IMR-90 (cell line): ENCODE measurements at regions not wholly inside any gene's neighbourhood (a gene's known extent, or its start where the extent isn't known, plus 50 kb on each side); places are given as distances from the start of the nearest gene placed in this dataset.
A peak's percentile ranks its signal among the peaks of the same experiment; 100 is the strongest.

ENCODE experiments used
- ATAC-seq: fragments of 200-7000 bp; cut with Tn5 transposase; 2 replicates; pipeline ENCODE4 v1.9.1; 2020; ENCODE audit warnings: low read depth, mild to moderate bottlenecking, moderate library complexity
- BruUV-seq: library from RNA; stranded (reverse); fragments of 400-500 nt; replicated peaks from 2 replicates; lab custom pipeline; 2021; lab: Mats Ljungman, UMichigan
- CTCF ChIA-PET: fragments of 300-600 bp; formaldehyde crosslinking; extraction: SDS; loops from one replicate; lab custom pipeline; 2021; ENCODE audit warnings: antibody characterized with exemption; lab: Yijun Ruan, JAX
- POLR2A ChIA-PET: fragments of 300-600 bp; sonication (Branson Sonifier 250); formaldehyde crosslinking; loops from one replicate; lab custom pipeline; 2022; ENCODE audit warnings: antibody characterized with exemption; ENCODE audit not compliant: unreplicated experiment; lab: Charles Lee
- DNase-seq: peaks from one replicate; pipeline ENCODE4 v3.0.0; 2013
- H2AFZ ChIP-seq: replicated peaks from 2 replicates; pipeline ENCODE3; 2013; ENCODE audit warnings: low read length, mild to moderate bottlenecking; ENCODE audit not compliant: poor library complexity
- H2AK5ac ChIP-seq: 2 replicates; pipeline ENCODE4 v1.6.1; 2013; ENCODE audit warnings: low read depth, low read length, inconsistent platforms
- H2AK9ac ChIP-seq: replicated peaks from 2 replicates; pipeline ENCODE3; 2013; ENCODE audit warnings: mild to moderate bottlenecking, low read depth, low read length, moderate library complexity; ENCODE audit not compliant: poor library complexity
- H2BK120ac ChIP-seq: 2 replicates; pipeline ENCODE4 v1.6.1; 2013; ENCODE audit warnings: low read depth, low read length, inconsistent platforms
- H2BK15ac ChIP-seq: 3 replicates; pipeline ENCODE4 v1.6.1; 2013; ENCODE audit warnings: low read depth, low read length, inconsistent platforms
- H2BK20ac ChIP-seq: 2 replicates; pipeline ENCODE4 v1.6.1; 2013; ENCODE audit warnings: low read depth, mild to moderate bottlenecking, inconsistent platforms, low read length, moderate library complexity
- H2BK5ac ChIP-seq: 2 replicates; pipeline ENCODE4 v1.6.1; 2013; ENCODE audit warnings: mild to moderate bottlenecking, low read depth, low read length, inconsistent platforms; ENCODE audit not compliant: poor library complexity, severe bottlenecking
- H3K14ac ChIP-seq: replicated peaks from 2 replicates; pipeline ENCODE4 v1.6.1; 2013; ENCODE audit warnings: low read depth, low read length, inconsistent platforms
- H3K18ac ChIP-seq: 2 replicates; pipeline ENCODE4 v1.6.1; 2013; ENCODE audit warnings: low read depth, low read length, control low read depth
- H3K23ac ChIP-seq: 2 replicates; pipeline ENCODE4 v1.6.1; 2013; ENCODE audit warnings: low read depth, low read length, inconsistent platforms
- H3K27ac ChIP-seq: 2 replicates; pipeline ENCODE4 v1.5.1; 2013; ENCODE audit warnings: mild to moderate bottlenecking, control low read depth, low read length; ENCODE audit not compliant: insufficient read depth
- H3K27me3 ChIP-seq: 2 replicates; pipeline ENCODE4 v1.6.1; 2013; ENCODE audit warnings: low read length; ENCODE audit not compliant: control insufficient read depth, insufficient read depth
- H3K36me3 ChIP-seq: 2 replicates; pipeline ENCODE4 v1.6.1; 2013; ENCODE audit warnings: low read length, mixed read lengths; ENCODE audit not compliant: control insufficient read depth, insufficient read depth
- H3K4ac ChIP-seq: 2 replicates; pipeline ENCODE4 v1.6.1; 2013; ENCODE audit warnings: low read depth, low read length, inconsistent platforms
- H3K4me1 ChIP-seq: 2 replicates; pipeline ENCODE4 v1.6.1; 2013; ENCODE audit warnings: low read length, mixed read lengths; ENCODE audit not compliant: control insufficient read depth, insufficient read depth
- H3K4me2 ChIP-seq: 2 replicates; pipeline ENCODE4 v1.6.1; 2013; ENCODE audit warnings: low read depth, mild to moderate bottlenecking, control low read depth, low read length, moderate library complexity
- H3K4me3 ChIP-seq: 2 replicates; pipeline ENCODE4 v1.5.1; 2013; ENCODE audit warnings: low read depth, mild to moderate bottlenecking, control low read depth, low read length, moderate library complexity; ENCODE audit not compliant: insufficient read depth
- H3K56ac ChIP-seq: 2 replicates; pipeline ENCODE4 v1.6.1; 2013; ENCODE audit warnings: low read length, inconsistent platforms; ENCODE audit not compliant: insufficient read depth; ENCODE audit errors: extremely low read depth
- H3K79me1 ChIP-seq, 2 experiments: 2 replicates each; pipeline ENCODE4 v1.6.1; 2013; ENCODE audit warnings: low read length in 2 of 2, inconsistent platforms in 1 of 2, low read depth in 1 of 2
- H3K9ac ChIP-seq: 2 replicates; pipeline ENCODE4 v1.6.1; 2013; ENCODE audit warnings: low read depth, low read length, control low read depth
- H3K9me1 ChIP-seq: 2 replicates; pipeline ENCODE4 v1.6.1; 2013; ENCODE audit warnings: low read length, inconsistent platforms; ENCODE audit not compliant: insufficient read depth
- H3K9me3 ChIP-seq: 2 replicates; pipeline ENCODE4 v1.6.1; 2013; ENCODE audit warnings: low read length; ENCODE audit not compliant: control insufficient read depth, insufficient read depth
- H4K20me1 ChIP-seq: 2 replicates; pipeline ENCODE4 v1.6.1; 2013; ENCODE audit warnings: low read length, inconsistent platforms; ENCODE audit not compliant: insufficient read depth
- H4K5ac ChIP-seq: 2 replicates; pipeline ENCODE4 v1.6.1; 2013; ENCODE audit warnings: mild to moderate bottlenecking, low read depth, low read length, control low read depth
- H4K8ac ChIP-seq, 2 experiments: 2 replicates each; pipeline ENCODE4 v1.6.1; 2013; ENCODE audit warnings: low read depth in 2 of 2, low read length in 2 of 2, control low read depth in 1 of 2, inconsistent platforms in 1 of 2
- H4K91ac ChIP-seq: 2 replicates; pipeline ENCODE4 v1.6.1; 2013; ENCODE audit warnings: low read depth, low read length, inconsistent platforms; ENCODE audit not compliant: insufficient read depth
- BHLHE40 ChIP-seq: fragments of 150-350 bp; IDR thresholded peaks from 2 replicates; pipeline ENCODE4 v1.6.1; 2016; ENCODE audit warnings: mild to moderate bottlenecking, low read depth, low read length
- CEBPB ChIP-seq: IDR thresholded peaks from 2 replicates; pipeline ENCODE4 v1.6.1; 2012; ENCODE audit warnings: low read depth, low read length, improper control_type of control experiment
- CHD1 ChIP-seq: IDR thresholded peaks from 2 replicates; pipeline ENCODE4 v1.6.1; 2012; ENCODE audit warnings: low read depth, low read length, improper control_type of control experiment
- CTCF ChIP-seq: conservative IDR thresholded peaks from 2 replicates; pipeline ENCODE4 v1.5.1; 2012; ENCODE audit warnings: mild to moderate bottlenecking, low read depth, low read length, improper control_type of control experiment
- ELK1 ChIP-seq: fragments of 150-350 bp; IDR thresholded peaks from 2 replicates; pipeline ENCODE4 v1.6.1; 2016; ENCODE audit warnings: low read depth, mild to moderate bottlenecking, low read length, moderate library complexity, borderline replicate concordance
- FOS ChIP-seq: fragments of 150-350 bp; IDR thresholded peaks from 2 replicates; pipeline ENCODE4 v1.6.1; 2016; ENCODE audit warnings: low read depth, low read length
- MAFK ChIP-seq: IDR thresholded peaks from 2 replicates; pipeline ENCODE4 v1.6.1; 2012; ENCODE audit warnings: low read depth, low read length, improper control_type of control experiment
- MAZ ChIP-seq: IDR thresholded peaks from 2 replicates; pipeline ENCODE4 v1.6.1; 2012; ENCODE audit warnings: low read depth, mild to moderate bottlenecking, low read length, improper control_type of control experiment, moderate library complexity, borderline replicate concordance
- MXI1 ChIP-seq: IDR thresholded peaks from 2 replicates; pipeline ENCODE4 v1.6.1; 2012; ENCODE audit warnings: low read depth, mild to moderate bottlenecking, low read length, moderate library complexity, borderline replicate concordance
- NFE2L2 ChIP-seq: fragments of 150-350 bp; IDR thresholded peaks from 2 replicates; pipeline ENCODE4 v1.6.1; 2016; ENCODE audit warnings: low read depth, mild to moderate bottlenecking, low read length
- POLR2A ChIP-seq: IDR thresholded peaks from 2 replicates; pipeline ENCODE4 v1.6.1; 2012; ENCODE audit warnings: mild to moderate bottlenecking, low read depth, low read length
- RAD21 ChIP-seq: IDR thresholded peaks from 2 replicates; pipeline ENCODE4 v1.6.1; 2012; ENCODE audit warnings: low read length, improper control_type of control experiment
- RCOR1 ChIP-seq: IDR thresholded peaks from 2 replicates; pipeline ENCODE4 v1.6.1; 2012; ENCODE audit warnings: mild to moderate bottlenecking, low read length, improper control_type of control experiment; ENCODE audit not compliant: insufficient replicate concordance
- RFX5 ChIP-seq: IDR thresholded peaks from 2 replicates; pipeline ENCODE4 v1.8.0; 2012; ENCODE audit warnings: low read depth, mild to moderate bottlenecking, low read length, moderate library complexity
- SMC3 ChIP-seq: fragments of 150-350 bp; IDR thresholded peaks from 2 replicates; pipeline ENCODE4 v1.6.1; 2016; ENCODE audit warnings: low read depth, mild to moderate bottlenecking, antibody characterized with exemption, low read length, moderate library complexity
- USF2 ChIP-seq: fragments of 150-350 bp; IDR thresholded peaks from 2 replicates; pipeline ENCODE4 v1.6.1; 2017; ENCODE audit warnings: mild to moderate bottlenecking, antibody characterized with exemption, low read length, low read depth
- WGBS, 2 experiments: methylation state at CpG; one replicate each; pipeline versions ENCODE4 v1.1.5 to v1.1.7; 2013; ENCODE audit warnings: missing lambda C conversion rate in 2 of 2; ENCODE audit not compliant: insufficient read length in 1 of 2; ENCODE audit errors: extremely low coverage in 2 of 2; 5-methylcytosine and 5-hydroxymethylcytosine counted together
- dilution Hi-C: fragments of 300-500 bp; cut with HindIII; formaldehyde crosslinking; loops from one replicate; pipeline ENCODE4 v1.14.3; 2018; ENCODE audit warnings: low sequenced_read_pairs; ENCODE audit not compliant: unreplicated experiment
- in situ Hi-C: fragments of 300-500 bp; cut with MboI; formaldehyde crosslinking; loops from 3 replicates; pipeline ENCODE4 v1.14.3; 2019; ENCODE audit warnings: low sequenced_read_pairs, inconsistent platforms, mixed read lengths
- intact Hi-C: fragments of 100-400 bp; cut with micrococcal nuclease; formaldehyde crosslinking; loops from 2 replicates; pipeline ENCODE4 v1.10.0; 2022

- Histone ChIP-seq H2AFZ (no peak overlapping the region), H2AK9ac (peak overlapping the region; percentile 24), H2BK5ac (no peak overlapping the region), H3K27me3 (no peaks in the 10 kb centered on the region), H3K9me3 (no peaks in the 10 kb centered on the region), H3K79me1 (no peaks in the 10 kb centered on the region), H3K9me1 (no peaks in the 10 kb centered on the region), H2BK15ac (no peak overlapping the region), H3K36me3 (no peaks in the 10 kb centered on the region), H3K56ac (no peak overlapping the region), H4K20me1 (no peaks in the 10 kb centered on the region), H2AK5ac (no peak overlapping the region), H3K4me3 (no peak overlapping the region), H3K23ac (no peak overlapping the region), H2BK120ac (no peak overlapping the region), H3K18ac (no peak overlapping the region), H4K5ac (no peak overlapping the region), H3K4me1 (no peaks in the 10 kb centered on the region), H3K27ac (no peak overlapping the region), H3K4me2 (no peak overlapping the region), H4K91ac (no peak overlapping the region), H3K9ac (no peak overlapping the region), H4K8ac (no peak overlapping the region), H3K14ac (no peak overlapping the region), H2BK20ac (no peak overlapping the region), H3K4ac (no peak overlapping the region)
- dilution Hi-C loops (no loop called here), in situ Hi-C loops (no loop called here), intact Hi-C loops (no loop called here)
- no peak for TF ChIP-seq CHD1
- TF ChIP-seq POLR2A, result no peak
- no peak for TF ChIP-seq USF2
- no peak for TF ChIP-seq RCOR1
- no peak for TF ChIP-seq MXI1
- TF ChIP-seq ELK1, result no peak
- no peak for TF ChIP-seq BHLHE40
- no peak for TF ChIP-seq RAD21
- no peak for TF ChIP-seq NFE2L2
- TF ChIP-seq FOS, result no peak
- no peak for TF ChIP-seq SMC3
- no peak for TF ChIP-seq MAZ
- TF ChIP-seq RFX5, result no peak
- no peak for TF ChIP-seq MAFK
- no peak for TF ChIP-seq CEBPB
- TF ChIP-seq CTCF, result no peak
- CTCF ChIA-PET, result interaction anchor here (0.6 kb wide), 1 partner anchor 786 kb away, joined by 3 read pairs; no protein-coding TSS in a partner anchor
- no peak for DNase-seq
- no TSS peak for BruUV-seq
- no peak for ATAC-seq
- POLR2A ChIA-PET, result no interaction called here
- no CpG with 5 or more reads among the region's 4 CpGs for WGBS, 2 experiments
These were observed 145.6 kb upstream of the NFIA start for GRCh38 chr1:60936591-60937342.
